ENCODE measurements at regions not wholly inside any gene's neighbourhood (a gene's known extent, or its start where the extent isn't known, plus 50 kb on each side); places are given as distances from the start of the nearest gene placed in this dataset.

DNA sequence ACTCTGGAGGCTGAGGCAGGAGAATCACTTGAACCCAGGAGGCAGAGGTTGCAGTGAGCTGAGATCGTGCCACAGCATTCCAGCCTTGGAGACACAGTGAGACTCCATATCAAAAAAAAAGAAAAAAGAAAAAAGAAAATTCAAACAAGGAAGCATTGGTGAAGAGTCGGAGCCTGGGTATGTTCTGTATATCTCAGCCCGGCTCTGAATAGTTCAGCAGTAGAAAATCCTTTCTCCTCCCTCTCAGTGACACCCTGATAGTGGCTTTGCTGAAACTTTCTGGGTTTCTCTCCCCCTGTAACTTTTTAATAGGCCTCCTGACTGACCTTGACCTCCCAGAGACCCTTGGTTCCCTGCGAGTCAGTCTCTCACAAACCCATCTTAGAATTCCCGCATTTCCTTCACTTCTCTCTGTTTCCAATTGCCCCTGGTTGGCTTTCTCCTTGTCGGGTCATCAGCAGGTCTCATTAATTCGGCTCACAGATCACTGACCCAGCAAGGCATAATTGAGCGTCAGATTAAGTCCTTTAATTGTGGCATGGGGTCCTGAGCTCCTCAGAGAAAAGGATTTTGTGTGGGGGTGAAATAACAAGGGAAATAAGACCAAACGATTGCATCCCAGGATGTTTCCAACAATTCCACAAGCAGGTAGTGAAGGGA is 541.6 kb upstream of the NRP1 start:
- TF ChIP-seq, protein P1, sequence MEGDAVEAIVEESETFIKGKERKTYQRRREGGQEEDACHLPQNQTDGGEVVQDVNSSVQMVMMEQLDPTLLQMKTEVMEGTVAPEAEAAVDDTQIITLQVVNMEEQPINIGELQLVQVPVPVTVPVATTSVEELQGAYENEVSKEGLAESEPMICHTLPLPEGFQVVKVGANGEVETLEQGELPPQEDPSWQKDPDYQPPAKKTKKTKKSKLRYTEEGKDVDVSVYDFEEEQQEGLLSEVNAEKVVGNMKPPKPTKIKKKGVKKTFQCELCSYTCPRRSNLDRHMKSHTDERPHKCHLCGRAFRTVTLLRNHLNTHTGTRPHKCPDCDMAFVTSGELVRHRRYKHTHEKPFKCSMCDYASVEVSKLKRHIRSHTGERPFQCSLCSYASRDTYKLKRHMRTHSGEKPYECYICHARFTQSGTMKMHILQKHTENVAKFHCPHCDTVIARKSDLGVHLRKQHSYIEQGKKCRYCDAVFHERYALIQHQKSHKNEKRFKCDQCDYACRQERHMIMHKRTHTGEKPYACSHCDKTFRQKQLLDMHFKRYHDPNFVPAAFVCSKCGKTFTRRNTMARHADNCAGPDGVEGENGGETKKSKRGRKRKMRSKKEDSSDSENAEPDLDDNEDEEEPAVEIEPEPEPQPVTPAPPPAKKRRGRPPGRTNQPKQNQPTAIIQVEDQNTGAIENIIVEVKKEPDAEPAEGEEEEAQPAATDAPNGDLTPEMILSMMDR (IDR thresholded peaks at IDR 0.05), result no peak
- TF ChIP-seq POLR2AphosphoS5 (IDR thresholded peaks at IDR 0.05), result no peak
